Stimulated activated CD4-positive, alpha-beta T cell treated with anti-CD3 and anti-CD28 coated beads, Interleukin-12 subunit alpha, Interleukin-12 subunit beta, amount 100 ng/mL, for 4 hours (primary cell): ENCODE measurements at regions not wholly inside any gene's neighbourhood (a gene's known extent, or its start where the extent isn't known, plus 50 kb on each side); places are given as distances from the start of the nearest gene placed in this dataset.
A peak's percentile ranks its signal among the peaks of the same experiment; 100 is the strongest.

Source experiments
- DNase-seq: peaks from one replicate; pipeline ENCODE4 v3.0.0-alpha.2; 2020

DNA sequence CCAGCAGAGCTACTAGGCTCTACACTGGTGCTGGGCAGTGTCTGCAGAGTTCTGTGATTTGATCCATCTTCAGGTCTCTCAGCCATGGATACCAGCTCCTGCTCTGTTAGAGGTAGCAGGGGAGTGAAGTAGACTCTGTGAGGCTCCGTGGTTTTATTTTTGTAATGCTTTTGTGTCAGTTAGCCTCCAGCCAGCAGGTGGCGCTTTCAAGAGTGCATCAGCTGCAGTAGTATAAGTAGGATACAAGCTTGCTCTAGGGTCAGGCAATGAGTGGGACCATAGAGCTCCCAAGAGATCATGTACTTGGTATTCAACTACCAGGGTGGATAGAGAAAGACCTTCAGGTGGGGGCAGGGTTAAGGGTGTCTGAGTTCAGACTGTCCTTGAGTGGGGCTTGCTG lies 362.5 kb upstream of the TRAM1L1 start:
- DNase-seq: peak; percentile 1

DNA sequence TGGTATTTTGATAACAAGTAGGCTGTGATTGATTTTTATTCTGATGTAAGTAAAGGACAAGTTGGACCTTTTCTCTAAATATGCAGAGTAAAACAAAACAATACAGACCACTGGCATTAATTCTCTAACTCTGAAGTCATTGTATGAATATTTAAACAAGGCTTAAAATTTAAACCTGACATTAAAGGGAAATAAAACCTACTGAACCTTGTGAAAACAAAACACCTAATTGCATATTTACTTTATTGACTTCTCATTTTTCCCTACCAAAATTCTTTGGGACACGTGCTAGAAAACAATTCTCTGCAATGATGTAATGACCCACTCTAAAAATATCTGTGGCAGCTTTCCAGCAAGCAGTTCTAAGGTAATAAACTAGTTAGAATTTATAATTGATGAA lies 369.7 kb upstream of the TRAM1L1 start:
- DNase-seq: no peak

DNA sequence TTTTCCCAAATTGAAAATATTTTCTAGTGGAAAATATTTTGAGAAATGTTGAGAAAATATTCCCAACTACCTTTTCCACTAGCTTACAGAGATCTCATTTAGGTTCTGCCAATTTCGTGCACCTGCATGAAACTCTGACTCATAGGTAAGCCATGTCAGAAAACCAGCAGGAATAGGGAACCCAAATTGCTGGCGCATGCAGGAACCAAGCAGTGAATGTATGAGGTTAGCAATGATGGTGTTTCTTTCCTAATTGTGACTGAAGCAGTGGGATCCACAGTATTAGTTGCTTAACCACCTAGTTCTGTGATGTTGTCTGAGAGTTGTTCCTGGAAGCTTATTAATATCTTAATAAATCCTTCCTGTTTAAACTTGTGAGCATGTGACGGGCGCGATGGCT lies 381.0 kb upstream of the TRAM1L1 start:
- no peak for DNase-seq

DNA sequence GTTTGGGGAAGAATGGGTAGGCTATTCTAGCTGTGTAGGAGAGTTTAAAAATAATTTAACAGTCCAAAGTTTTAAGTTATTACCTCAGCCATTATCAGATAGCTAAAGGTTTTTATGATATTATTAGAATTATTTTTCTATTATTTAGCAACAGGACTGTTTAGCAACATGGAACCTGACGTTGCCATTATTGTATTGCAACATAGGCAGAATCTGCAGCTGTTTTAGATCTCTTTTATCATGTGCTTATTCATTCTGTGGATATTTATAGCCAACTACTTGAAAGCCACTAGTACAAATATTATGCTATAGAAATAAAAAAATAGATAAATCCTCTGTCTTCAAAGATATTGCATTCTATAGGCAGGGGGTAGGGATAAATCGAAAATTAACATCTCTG lies 382.0 kb upstream of the TRAM1L1 start:
- no peak for DNase-seq

DNA sequence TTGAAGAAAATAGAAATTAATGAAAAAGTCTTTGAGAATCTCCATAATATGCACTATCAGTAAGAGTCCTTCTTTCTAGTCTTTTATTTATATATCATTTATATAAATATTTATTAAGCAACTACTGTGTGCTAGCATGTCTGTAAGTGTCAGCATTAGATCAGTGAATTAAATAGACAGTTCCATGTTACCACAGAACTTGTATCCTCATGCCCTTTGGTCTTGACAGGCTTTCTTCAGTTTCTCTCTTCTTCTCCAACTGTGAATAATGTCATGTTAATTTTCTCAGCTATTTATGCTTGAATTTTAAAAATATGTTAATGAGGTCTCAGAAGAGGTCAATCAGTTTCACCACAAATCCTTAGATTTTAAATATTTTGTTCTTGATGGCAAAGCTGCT lies 389.6 kb upstream of the TRAM1L1 start:
- no peak for DNase-seq

DNA sequence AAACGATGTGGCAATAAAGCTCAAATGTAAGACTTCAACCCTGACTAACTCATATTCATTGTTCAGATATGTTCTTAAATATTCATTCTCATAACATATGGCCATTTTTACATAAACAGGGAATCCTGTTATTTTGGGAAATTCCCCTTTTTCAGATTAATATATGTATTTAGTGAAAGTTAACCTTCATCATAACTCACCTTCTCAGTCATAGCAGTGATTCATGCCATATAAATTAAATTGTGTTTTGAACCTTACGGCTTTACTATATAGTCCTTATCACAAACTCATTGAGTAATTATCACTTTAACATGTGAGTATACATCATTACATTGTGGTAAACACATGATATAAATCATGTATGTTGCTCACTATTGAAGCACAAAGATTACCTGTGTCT lies 392.5 kb upstream of the TRAM1L1 start:
- no peak for DNase-seq

DNA sequence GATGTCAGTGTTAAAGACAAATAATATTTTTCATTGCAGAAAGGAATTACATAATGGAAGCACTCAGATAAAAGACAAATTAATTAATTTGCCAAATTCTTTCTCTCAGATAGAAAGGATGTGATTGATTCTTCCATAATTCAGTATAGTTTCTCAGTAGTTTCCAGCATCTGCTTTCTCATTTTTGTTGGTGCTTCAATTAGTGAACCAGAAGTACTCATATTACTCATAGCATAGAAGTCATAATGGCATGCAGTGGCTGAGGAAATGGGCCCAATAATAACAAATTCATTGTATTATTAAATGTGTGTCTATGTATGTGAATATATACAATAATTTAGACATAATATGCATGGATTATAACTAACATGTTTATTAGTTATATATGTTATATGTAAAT lies 393.3 kb upstream of the TRAM1L1 start:
- no peak for DNase-seq

DNA sequence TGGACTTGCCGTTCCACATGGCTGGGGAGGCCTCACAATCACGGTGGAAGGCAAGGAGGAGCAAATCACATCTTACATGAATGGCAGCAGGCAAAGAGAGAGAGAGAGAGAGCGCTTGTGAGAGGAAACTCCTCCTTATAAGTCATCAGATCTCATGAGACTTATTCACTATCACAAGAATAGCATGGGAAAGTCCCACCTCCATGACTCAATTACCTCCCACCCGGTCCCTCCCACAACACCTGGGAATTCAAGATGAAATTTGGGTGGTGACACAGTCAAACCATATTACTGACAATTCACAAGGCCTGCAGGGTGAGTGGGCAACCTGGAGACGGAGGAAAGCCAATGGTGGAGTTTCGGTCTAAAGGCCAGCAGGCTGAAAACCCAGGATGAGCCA lies 394.3 kb upstream of the TRAM1L1 start:
- DNase-seq: peak; percentile 0

DNA sequence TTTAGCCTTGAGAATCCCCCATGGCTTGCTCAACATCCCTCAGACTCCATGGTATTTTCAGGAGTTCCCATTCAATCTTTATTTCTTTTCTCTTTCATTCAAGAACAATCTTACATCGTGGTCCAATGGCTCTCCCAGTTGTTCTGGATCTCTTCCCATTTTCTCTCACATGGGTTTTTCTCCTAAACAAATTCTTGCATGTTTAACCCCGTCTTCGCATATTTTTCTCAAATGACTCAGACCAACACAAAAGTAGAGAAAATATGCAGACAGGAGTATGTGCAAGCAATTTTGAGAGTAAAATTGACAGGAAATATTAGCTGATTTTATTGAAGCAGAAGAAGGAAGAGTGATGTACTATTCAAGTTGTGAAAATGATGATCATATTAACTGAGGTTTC lies 396.4 kb upstream of the TRAM1L1 start:
- DNase-seq: no peak

DNA sequence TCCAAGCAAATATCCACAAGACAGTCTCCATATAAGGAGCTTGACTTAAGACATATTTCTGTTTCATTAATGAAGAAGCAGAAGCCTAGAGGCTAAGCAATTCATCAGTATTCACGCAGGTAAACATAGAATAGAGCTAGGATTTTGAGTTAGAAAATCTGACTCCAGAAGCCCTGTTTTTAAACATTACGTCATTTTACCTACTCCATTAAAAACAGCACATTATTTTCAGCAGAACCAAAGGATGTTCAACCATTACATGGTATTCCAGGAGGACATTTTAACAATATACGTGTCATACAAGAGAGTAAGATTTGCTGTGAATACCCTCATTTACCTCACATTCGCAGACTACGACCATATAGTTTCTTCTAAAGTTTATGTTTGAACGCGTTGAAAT lies 403.3 kb upstream of the TRAM1L1 start:
- DNase-seq: no peak

DNA sequence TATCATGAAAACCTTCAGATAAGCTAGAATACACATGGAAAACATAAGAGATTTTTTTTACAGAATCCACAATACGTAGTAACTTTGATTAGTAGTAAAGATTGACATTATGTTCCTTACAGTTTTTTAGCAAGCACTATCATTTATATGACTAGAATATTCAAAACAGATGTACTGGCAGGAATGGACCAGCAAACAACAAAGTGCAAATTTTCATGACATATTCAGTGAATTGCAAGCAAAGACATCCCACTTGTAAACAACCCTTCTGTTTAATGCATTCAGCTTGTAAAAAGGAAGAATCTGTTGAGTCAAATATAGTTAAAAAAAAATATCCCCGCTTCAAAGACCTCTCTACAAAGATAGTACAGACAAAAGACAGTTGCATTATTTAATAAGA lies 403.7 kb upstream of the TRAM1L1 start:
- no peak for DNase-seq

DNA sequence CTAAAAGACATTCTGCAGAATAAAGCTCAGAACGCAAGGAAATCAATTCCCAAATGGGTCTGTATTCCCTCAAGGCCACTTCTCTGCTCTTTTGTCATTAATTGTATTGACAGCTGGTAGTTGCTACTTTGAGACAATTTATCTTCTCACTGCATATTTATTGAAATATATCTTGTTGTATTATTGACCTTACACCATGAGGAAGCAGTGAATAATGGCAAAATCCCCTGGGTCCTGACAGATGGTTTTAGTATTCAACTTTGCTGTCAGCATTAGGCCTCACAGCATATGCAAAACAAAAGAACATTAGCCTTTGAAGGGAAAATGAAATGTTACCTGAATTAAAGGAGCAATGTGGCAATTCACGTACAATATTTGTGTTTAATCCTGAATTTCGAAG lies 406.1 kb upstream of the TRAM1L1 start:
- DNase-seq: no peak

DNA sequence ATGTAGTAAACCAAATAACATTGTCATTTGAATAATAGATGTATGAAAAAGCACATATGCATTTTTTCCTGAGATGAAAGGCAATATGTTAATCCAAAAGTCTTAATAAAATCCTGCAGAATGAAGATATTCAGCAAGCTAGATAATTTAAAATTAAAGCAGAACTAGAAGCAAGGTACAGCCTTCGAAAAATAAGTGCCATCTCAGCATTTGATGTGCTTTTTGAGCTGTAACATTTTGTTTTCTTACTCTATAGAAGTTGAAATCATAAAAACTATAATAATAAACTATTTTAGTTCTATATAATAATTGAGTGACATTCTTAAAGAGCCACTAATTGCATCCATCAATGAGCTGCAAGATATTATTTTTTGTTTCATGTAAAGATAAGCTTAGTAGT lies 410.4 kb upstream of the TRAM1L1 start:
- DNase-seq: no peak

DNA sequence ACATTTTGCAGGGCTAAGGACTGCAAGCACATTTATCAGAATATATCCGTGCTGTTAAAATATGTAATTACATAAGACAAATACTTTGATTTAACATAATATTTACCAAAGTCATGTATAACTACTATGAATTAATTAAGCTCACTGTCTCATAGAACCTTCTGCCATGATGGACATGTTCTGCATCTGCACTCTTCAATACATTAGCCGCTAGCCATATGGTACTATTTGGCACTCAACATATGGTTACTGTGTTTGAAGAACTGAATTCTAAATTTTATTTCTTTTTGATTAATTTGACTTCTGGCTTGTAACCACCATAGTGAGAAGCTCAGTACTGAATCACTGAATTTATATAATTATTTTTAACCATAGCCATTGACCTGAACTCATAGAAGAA lies 427.0 kb upstream of the TRAM1L1 start:
- DNase-seq: no peak

DNA sequence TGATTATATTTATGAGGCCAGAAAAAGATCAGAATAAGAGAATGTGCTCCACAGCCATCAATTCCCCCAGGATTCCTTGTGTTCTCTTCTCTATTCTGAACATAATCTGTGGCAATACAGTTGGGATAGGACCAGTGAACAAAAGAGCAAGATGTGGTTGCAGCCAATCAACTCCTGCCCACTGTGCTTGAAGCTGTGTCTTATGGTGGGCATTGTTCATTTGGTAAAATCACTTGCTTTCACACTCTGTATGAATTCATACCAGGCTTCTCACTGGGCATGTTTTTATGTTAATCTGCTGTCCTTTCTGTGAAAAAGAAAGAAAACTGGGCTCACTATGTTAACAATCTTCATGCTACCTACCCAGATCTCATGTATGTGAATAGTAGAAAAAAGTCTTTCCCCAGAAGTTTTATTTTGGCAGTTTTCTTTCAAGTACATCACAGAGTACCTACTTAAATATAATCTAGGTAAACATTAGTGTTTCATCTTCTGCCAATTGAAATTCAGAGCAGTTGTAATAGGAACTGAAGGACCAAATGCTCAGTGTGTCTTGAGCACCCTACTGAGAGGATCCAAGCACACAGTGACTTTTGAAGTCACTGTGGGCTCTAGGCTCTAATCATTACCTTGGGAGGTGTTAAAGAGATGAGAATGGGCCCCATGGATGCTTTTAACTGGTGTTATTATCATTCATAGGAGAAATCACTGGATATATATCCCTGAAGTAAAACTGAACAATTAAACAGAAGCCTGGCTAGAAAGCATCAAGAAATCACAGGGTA lies 429.2 kb upstream of the TRAM1L1 start:
- no peak for DNase-seq

DNA sequence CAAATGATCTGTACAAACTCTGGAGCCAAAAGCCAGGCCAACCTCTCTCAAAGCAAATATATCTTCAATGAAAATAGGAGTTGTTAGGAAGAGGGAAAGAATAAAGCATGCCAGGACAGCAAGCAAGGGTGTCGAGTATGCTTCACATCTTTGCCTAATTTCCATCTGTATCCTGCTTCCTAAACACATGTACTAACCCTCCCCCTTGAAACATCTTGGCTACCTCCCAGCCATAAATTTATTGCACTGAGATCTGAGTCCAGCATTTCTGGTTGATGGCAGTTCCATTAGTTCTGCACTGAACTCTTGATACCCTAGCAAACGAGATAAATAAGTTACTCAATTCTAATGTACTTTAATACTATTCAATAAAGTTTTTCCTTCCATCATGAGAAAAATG lies 430.5 kb upstream of the TRAM1L1 start:
- no peak for DNase-seq

DNA sequence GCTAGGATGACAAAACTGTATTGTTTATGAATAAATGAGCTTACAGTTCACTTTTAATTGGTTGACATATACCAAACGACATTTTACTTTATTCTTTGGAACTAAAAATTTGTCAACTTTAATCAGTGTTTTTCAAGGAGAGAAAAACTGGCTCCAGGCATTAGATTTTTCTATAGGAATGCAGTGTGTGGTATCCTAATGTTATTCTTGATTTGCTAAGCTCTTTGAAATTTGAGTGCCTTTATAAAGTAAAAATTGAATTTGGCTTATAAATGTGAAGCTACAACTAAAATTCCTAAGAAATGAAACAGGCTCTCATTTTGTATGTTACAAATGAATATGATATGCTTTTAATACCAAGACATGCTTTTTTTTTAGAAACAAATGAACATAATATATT lies 442.2 kb upstream of the TRAM1L1 start:
- DNase-seq: no peak

DNA sequence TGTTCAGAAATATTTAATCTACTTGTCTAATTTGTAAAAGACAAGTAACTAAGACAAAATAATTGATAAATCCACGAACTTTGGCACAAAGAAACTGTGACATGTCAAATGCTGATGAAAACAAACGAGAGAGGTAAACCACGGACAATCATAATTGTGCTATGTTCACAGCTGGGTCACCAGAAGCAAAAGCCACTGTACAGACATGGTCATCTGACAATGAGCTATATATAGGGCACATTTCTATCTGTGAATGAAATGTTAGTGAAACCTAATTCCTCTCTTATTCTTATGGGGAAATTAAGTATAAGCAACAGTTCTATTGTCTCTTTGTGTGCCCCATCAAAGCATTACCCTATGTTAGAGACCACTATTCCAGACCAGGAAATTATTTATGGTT lies 444.0 kb upstream of the TRAM1L1 start:
- DNase-seq: no peak

DNA sequence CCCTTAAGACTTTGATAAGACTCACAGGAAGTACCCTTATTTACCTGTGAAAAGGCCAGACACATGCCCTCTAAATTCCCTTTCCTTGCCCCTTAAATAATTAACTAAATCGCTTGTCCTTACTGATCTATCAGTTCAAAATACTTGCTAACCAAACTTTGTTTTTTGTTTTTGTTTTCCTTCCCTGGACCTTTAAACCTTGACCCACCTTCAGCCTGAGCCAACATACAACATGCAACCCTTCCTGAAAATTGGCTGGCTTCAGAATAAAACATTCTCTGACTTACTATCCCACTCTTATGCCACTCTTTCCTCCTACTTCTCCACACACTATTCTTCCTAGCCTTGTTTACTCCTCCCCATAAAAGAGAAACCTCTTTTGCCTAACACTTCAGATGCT lies 448.1 kb upstream of the TRAM1L1 start:
- no peak for DNase-seq

DNA sequence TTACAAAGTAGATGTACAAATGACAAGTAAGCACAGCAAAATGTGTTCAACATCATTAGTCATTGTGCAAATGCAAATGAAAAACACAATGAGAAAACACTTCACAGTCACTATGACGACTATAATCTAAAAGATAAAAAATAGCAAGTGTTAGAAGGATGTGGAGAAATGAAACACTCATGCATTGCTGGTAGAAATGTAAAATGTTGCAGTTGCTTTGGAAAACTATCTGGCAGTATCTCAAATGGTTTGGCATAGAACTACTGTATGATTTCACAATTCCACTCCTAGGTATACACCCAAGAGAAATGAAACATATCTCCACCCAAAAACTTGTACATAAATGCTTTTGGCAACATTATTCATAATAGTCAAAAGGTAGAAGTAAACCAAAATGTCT lies 459.7 kb upstream of the TRAM1L1 start:
- DNase-seq: no peak

DNA sequence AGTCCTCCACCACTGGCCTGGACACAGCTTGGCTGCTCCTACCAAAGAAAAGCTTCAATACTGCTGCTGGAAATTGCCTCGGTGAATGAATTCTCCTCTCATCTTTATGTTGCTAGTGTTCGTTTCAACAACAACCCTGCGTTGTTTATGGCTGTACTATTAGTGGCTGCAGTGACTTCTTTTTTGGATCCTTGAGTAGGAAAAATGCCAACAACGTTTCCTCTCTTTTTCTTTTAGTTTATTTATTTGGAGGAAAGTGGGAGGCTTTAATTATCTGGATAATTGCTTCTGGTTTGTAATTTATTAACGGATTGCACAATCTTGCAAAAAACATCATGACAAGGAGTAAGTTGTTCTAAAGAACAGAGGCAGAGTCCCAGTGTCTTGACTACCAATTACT lies 464.1 kb upstream of the TRAM1L1 start:
- no peak for DNase-seq

DNA sequence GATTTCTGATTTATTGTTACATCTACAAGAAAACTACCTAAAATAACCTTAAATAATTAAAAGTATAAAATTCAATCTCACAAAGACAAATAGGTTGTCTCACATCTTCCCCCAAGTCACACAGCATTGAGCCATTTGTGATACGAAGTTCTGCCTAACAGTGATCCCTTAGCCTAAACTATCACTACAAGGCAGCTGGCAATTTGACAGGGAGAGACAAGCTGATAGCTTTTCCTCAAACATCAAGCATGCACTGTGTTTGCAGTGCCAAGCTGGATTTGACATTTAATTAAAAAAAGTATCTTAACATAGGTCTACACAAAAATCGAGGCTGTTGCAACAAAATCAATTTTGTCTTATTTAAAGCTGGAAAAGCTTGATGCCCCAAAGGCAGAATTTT lies 464.7 kb upstream of the TRAM1L1 start:
- no peak for DNase-seq

DNA sequence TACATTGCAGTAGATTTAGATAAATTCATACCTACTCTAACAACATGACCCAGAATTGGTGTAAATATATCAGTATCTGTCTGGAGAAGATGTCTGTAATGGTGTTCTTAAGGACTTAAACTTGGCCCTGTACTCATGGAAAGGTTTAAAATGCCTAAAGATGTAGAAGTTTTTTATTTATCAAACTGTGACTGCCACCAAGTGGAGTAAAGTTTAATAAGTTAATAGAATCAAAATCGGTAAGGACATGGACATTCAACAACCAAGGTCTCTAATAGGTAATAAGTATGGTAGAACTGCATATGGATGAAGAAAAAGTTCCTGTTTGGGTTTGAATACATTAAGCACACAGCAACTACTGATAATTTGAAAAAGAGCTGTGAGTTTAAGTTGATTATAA lies 474.0 kb upstream of the NDST3 start:
- no peak for DNase-seq

DNA sequence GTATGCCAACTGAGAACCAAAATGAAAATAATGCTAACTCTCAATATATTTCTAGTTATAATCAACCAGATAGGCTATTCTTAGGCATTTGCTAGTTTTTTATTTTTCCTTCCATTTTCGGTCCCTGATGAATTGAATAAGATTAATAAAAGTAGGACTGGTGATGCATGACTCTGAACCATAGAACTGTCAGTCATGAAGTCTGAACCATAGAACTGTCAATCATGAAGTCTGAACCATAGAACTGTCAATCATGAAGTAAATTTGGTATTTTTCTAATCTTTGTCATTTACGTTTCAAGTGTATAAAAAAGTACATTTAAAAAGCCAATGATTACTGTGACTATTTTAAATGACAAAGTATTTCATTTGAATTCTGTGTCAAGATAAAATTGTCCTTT lies 460.2 kb upstream of the NDST3 start:
- DNase-seq: no peak

DNA sequence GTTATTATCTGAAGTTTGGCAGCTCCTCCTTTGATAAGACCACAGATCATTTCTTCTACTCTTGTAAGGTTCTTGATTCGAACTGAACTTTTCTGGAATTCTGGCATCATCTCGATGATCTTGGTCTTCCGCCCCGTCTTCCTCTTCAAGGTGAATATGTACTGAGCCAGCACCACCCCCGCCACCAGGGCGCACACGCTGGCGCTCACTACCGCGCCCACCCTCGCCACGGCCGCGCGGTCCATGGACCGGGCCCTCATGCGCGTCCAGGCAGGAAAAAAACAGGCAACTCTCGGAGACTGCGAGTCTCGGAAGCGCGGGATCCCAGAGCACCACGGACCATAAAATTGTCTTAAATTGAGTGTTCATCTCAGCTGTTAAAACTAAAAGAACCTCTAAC lies 458.4 kb upstream of the NDST3 start:
- no peak for DNase-seq
